ENCODE measurements at regions not wholly inside any gene's neighbourhood (a gene's known extent, or its start where the extent isn't known, plus 50 kb on each side); places are given as distances from the start of the nearest gene placed in this dataset.

DNA sequence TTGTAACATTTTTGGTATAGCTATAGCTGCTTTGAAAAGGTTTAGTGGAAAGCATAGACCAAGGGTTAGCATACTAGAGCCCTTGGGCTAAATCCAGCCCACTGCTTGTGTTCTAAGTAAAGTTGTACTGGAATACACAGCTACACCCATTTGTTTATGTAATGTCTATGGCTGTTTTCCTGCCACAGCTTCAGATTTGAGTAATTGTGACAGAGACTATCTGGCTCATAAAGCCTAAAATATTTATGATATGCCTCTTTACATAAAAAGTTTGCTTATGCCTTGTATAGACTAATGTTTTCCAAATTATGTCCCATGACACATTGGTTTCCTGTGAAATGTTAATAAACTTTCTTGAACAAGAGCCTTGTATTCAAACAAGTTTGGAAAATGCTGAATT, 234.8 kb upstream of the ATP2B1 start:
- no peaks in the 10 kb centered on the region for H3K27me3 ChIP-seq (ENCODE audit: insufficient read depth, low read length)
- H2BK20ac ChIP-seq (ENCODE audit: low read depth, low read length, poor library complexity, severe bottlenecking) = no peak overlapping the region
- no peaks in the 10 kb centered on the region for H3K9me3 ChIP-seq (ENCODE audit: control insufficient read depth, low read depth, low read length)
- H3K14ac ChIP-seq (ENCODE audit: insufficient read depth, low read length) = no peak overlapping the region
- Mint-ChIP-seq H3K27ac (no peak overlapping the region), H3K27me3 (ENCODE audit: low read depth) (no peaks in the 10 kb centered on the region), H3K36me3 (ENCODE audit: insufficient read depth in 1 of 3, low read depth in 3 of 3) (no peaks in the 10 kb centered on the region; a peak in 1 of 7 replicates), H3K4me1 (peaks cover 33 to 41% of the 10 kb centered on the region in 2 experiments), H3K9me3 (no peaks in the 10 kb centered on the region), H3K4me3 (no peak overlapping the region)
- H3K79me2 ChIP-seq (ENCODE audit: insufficient read depth, low read length) = no peaks in the 10 kb centered on the region
- DNase-seq = no peak
- no peaks in the 10 kb centered on the region for H3K79me1 ChIP-seq (ENCODE audit: insufficient read depth, low read depth, low read length, poor library complexity, severe bottlenecking)
- no peak overlapping the region for H3T11ph ChIP-seq (ENCODE audit: low read length)
- H2BK12ac ChIP-seq (ENCODE audit: insufficient read length, low read depth, low read length) = no peak overlapping the region
- no peak overlapping the region for H3K27ac ChIP-seq (ENCODE audit: insufficient read length, low read depth, low read length)
- no peak overlapping the region for H2BK15ac ChIP-seq (ENCODE audit: low read depth, low read length)
- TF ChIP-seq, protein P1, sequence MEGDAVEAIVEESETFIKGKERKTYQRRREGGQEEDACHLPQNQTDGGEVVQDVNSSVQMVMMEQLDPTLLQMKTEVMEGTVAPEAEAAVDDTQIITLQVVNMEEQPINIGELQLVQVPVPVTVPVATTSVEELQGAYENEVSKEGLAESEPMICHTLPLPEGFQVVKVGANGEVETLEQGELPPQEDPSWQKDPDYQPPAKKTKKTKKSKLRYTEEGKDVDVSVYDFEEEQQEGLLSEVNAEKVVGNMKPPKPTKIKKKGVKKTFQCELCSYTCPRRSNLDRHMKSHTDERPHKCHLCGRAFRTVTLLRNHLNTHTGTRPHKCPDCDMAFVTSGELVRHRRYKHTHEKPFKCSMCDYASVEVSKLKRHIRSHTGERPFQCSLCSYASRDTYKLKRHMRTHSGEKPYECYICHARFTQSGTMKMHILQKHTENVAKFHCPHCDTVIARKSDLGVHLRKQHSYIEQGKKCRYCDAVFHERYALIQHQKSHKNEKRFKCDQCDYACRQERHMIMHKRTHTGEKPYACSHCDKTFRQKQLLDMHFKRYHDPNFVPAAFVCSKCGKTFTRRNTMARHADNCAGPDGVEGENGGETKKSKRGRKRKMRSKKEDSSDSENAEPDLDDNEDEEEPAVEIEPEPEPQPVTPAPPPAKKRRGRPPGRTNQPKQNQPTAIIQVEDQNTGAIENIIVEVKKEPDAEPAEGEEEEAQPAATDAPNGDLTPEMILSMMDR (conservative IDR thresholded peaks at IDR 0.05) = no peak
- H4K5ac ChIP-seq (ENCODE audit: insufficient read length, low read depth, low read length) = no peak overlapping the region
- H3K56ac ChIP-seq (ENCODE audit: insufficient read length, low read depth, low read length) = no peak overlapping the region
- H3K4ac ChIP-seq (ENCODE audit: low read depth, low read length) = no peak overlapping the region
- H2BK5ac ChIP-seq (ENCODE audit: insufficient read length, low read length) = no peak overlapping the region
- H3K9ac ChIP-seq (ENCODE audit: extremely low read depth, insufficient read length, low read length) = no peak overlapping the region
- H3K23ac ChIP-seq (ENCODE audit: insufficient read length, low read depth, low read length) = no peak overlapping the region
- no peaks in the 10 kb centered on the region for H4K20me1 ChIP-seq (ENCODE audit: control insufficient read depth, insufficient read depth, insufficient read length)
- no peak overlapping the region for H3K4me2 ChIP-seq (ENCODE audit: insufficient read depth, insufficient read length, low read length)
- no peak overlapping the region for H2BK120ac ChIP-seq (ENCODE audit: low read depth, low read length, poor library complexity, severe bottlenecking)
- H2AK5ac ChIP-seq (ENCODE audit: insufficient read length, low read length) = no peak overlapping the region
- no peaks in the 10 kb centered on the region; the same call in 1 of the 2 replicates for H3K4me1 ChIP-seq (ENCODE audit: insufficient read depth, low read length)
- no peak overlapping the region for H4K91ac ChIP-seq (ENCODE audit: insufficient read length, low read depth, low read length)
- H4K8ac ChIP-seq (replicated peaks; ENCODE audit: insufficient read length, low read depth, low read length) = no peak overlapping the region
- H2AFZ ChIP-seq (ENCODE audit: low read length) = no peak overlapping the region
- H3K18ac ChIP-seq (ENCODE audit: insufficient read length, low read depth, low read length) = no peak overlapping the region
- H3K23me2 ChIP-seq (ENCODE audit: insufficient read length, low read depth, low read length, poor library complexity, severe bottlenecking) = no peaks in the 10 kb centered on the region

Measured in H9 (cell line).